ENCODE measurements at regions not wholly inside any gene's neighbourhood (a gene's known extent, or its start where the extent isn't known, plus 50 kb on each side); places are given as distances from the start of the nearest gene placed in this dataset.
"Not testable (repeated sequence)": the region's sequence is repeated elsewhere in the genome, so short reads cannot be mapped to it uniquely, and the experiment has no call there.

DNA sequence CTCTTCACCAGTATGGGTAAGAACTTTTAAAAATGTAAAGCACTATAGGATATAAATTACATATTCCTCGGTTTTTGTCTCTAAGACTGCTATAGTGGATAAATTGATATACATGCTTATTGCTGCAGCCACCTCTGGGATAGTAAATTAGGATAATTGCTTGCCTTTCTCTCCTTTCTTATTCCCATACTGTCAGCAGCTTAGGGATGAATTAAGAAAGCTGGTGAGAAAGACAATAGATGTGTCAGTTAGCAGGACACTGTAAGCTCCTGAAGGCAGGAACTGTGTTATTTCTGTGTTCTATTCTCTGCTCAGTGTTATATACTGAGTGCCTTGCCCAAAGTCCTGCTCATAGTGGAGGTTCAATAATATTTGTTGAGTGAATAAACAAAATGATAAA lies 828.6 kb upstream of the ACVR2A start:
- no peak for DNase-seq (ENCODE audit: low spot score)

DNA sequence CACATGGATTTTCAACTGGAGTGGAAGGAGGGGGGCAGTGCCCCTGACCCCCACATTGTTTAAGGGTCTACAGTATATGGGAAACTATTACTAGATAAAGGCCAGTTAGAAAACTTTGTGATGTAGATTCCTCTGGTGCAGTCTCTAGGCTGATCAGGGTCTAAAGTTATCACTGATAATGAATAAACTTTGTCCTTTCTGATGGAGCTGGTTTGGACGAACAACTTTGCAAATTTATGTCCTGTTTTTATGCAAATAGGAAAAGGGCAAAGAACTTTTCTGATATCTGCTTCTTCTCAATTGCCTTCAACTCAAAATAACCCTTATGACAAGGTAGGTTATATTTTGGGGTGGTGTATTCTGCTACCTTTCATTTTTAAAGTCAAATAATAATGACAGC lies 829.2 kb upstream of the ACVR2A start:
- DNase-seq (ENCODE audit: low spot score) = no peak

DNA sequence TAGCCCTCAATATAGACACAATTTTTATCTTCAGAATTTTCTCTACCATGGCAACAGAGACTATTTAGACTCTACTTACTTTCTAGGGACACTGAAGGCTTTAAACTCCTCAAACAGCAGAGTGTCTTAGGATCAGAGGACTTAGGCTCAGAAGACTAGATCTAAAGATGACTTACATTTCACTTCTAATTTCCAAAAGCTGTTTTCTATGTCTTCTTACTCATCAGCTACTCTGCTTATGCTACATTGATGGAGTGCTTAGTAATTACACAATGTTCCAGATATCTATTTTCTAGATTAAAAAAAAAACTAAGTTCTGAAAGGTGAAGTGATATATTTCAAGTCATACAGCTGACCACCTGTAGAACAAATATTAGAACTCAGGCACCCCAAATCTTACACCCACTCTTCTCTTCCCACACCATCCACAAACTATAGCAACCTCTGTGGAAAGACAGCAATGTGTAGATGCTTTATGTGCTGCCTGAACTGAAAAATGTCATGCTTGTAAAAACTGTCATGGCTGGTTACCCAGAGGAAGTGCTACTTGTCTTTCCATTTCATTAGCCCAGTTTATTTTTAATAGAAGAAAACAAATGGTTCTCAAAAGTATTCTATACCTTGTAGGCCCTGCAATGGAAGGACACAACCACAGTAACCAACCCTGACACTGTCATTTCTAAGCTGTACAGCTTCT lies 831.0 kb upstream of the ACVR2A start:
- no peak for DNase-seq (ENCODE audit: low spot score)

DNA sequence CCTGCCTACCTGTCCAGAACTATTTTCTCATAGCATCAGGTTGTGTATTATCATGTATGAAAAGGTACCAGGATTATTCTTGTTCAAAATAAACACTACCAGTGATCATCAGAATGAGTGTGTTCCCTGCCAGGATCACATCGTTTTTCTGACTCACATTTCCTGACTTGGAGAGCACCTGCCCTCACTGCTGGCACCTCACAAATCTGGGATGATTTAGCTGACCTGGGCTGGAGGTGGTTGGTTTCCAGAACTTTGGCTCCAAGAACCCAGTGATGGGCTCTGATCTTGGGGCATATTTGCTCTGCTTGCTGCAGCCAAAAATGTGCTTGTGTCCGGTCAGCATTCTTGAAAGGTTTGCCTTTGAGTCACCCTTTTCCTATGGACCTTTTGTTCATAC lies 836.3 kb upstream of the ACVR2A start:
- DNase-seq (ENCODE audit: low spot score) = no peak

DNA sequence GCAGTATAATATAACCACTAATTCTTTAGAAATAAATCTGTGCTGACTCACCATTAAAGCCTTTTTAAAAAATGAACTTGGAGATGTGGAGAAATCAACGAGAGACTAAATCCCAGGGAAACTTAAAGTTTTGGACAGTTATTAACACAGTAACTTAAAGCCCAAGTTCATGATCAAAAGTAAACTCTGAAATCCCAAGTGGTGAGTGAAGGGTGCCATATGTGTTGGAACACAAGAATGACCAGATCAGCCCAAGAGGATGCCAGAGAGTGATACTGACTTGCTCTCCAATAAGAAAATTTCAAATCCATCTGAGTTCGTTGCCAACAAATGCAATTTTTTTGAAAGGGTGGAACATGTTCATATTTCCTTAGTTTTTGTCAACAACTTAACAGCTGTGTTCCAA lies 838.1 kb upstream of the ACVR2A start:
- no peak for DNase-seq (ENCODE audit: low spot score)

DNA sequence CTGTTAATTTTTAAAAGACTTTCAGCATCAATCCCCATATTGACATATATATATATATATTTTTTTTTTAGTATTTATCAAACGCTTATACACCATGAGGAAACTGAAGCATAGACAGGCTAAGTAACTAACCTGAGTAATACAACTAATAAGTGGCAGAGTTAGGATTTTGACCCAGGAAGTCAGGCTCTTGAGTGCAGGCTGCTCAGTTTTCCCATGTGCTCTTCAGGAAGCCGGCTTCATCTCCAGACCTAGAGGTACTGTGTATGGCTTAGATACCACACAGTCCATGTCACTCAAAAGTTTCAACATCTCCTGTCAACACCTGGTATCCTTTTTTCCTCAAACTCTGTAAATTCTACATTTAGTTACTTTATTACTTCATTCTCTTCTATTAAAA lies 841.7 kb upstream of the ACVR2A start:
- no peak for DNase-seq (ENCODE audit: low spot score)

DNA sequence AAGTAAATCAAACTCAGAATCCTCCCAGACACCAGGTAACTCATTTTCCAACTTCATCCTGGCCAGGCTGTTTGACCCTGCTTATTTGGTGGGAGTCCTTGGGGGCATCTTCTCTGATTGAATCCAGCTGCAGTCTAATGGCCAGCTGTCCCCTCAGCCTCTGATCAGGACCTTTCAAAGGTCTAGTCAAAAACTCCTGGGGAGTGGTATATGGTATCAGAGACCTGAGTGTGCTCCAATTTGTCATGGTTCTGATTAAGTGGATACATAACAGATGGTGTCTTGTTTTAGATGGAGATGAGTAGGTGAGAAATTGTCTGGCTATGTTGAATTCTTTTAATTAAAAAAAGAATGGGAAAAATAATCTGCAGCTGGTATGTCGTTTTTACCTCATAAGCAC lies 842.6 kb upstream of the ACVR2A start:
- no peak for DNase-seq (ENCODE audit: low spot score)

DNA sequence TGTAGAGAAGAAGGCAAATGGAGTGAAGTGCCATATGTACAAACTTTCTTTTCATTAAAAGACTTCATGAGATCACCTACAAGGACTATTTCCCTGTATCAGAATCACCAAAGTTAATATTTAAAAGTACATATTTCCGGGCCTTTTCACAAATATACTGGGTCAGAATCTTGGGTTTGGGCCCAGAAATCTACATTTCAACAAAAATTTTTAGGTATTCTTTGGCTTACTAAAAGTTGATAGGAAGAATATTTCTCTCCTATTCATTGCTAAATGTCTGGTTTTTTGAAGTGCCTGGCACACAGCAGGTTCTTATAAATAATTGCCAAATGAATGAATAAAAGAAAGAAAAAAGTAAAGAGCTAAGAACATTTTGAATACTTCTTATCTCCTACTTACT lies 843.8 kb upstream of the ACVR2A start:
- no peak for DNase-seq (ENCODE audit: low spot score)

DNA sequence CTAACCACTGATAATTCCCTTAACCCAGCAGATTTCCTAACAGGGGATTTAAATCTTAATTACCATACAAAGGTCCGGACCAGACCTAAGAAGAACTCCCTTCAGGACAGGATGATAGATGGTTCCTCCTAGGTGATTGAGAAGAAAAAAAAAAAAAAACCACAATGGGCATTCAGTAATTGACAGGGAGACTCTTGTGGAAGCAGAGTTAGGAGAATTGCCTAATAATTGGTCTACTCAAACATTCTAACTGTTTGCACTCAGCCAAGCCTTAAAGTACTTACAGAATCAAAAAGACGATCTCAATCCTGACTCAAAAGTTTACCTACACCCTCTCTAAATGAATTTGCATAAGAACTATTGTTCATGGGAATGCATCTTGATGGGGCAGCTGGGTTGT lies 844.7 kb upstream of the ACVR2A start:
- not testable (repeated sequence) for DNase-seq (ENCODE audit: low spot score)

DNA sequence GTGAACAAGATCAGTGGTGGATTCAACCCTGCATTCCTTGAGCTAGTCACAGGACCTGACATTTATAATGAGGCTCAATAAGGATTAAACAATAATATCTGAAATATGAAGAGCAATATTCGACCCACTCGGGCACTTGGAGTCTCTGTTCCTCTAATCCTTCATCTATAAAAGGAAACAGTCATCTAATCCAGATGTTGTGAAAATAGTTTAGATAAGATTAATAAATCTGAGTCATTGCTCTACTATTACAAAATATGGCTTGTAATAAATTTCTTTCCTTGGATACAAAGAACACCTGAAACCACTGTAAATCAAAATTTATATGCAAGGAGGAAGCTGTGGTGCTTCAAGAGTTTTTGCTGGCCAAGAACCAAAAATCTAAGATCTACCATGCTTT lies 846.9 kb upstream of the ACVR2A start:
- no peak for DNase-seq (ENCODE audit: low spot score)

DNA sequence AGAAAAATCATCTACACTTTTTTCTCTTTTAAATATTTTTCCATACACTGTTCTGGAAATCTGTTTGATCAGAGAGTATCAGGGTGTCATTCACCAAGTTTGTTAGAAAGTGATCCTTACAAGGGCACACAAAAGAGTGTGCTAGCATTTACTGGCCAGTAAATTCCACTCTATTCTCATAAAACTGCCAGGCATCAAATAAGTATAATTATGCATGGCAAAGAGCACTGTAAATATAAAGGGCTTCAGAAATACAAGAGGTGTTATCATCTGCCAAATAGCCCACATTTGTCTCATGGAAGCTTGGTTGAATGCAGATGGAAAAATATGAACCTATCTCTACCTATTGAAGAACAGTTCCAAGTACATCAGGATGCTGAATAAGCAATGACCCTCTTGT lies 847.3 kb upstream of the ACVR2A start:
- DNase-seq (ENCODE audit: low spot score) = no peak

DNA sequence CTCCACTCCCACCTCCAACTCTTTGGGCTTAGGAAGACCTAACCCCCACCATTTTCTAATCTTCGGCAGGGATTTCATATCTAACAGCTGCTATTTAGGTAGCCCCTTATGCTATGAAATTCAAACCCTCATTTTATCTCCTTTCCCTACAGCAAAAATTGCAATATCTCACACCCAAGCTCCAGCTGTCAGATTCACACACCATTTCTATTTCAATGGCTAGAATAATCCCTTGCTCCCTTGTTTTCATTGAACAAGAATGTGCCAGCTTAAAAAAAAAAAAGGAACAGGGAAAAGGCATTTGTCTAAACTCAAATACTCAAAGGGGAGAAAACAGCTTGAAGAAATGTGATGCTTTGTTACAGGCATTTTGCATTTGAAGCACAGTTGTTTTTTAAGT lies 850.6 kb upstream of the ACVR2A start:
- DNase-seq (ENCODE audit: low spot score) = no peak

DNA sequence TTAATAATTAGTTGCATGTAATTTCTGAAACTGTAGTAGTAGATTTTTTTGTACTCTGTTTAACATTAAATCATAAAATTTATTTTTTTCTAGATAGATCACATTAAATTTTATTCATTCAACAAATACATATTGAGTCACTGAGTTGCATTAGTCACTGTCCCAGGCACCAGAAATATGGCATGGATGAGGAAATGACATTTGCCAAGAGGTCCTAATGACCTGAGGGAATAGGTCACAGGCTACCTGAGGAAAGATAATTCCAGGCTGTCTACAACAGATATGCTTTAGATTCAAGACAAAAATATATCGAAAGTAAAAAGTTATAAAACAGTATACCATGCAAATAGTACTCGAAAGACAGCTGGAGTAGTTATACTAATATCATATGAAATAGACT lies 852.4 kb upstream of the ACVR2A start:
- DNase-seq (ENCODE audit: low spot score) = no peak

DNA sequence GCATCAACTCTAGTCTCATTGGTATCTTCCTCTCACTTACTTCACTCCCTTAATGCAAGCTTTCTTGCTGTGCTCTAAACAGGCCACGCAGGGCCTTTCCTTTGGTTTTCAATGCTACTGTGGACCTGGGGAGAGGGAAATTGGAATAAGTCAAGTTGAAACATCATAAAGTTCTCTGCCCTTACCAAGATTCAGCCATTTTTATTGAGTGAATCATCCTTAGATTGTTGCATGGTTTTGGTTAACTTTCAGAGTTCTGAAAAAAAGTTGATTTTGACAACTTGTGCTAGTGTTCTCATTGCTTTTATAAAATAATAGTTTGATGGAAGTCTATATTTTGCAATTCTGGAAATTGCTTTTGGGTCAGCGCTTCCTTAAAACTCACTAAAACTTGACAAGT lies 852.8 kb upstream of the ACVR2A start:
- DNase-seq (ENCODE audit: low spot score) = no peak

DNA sequence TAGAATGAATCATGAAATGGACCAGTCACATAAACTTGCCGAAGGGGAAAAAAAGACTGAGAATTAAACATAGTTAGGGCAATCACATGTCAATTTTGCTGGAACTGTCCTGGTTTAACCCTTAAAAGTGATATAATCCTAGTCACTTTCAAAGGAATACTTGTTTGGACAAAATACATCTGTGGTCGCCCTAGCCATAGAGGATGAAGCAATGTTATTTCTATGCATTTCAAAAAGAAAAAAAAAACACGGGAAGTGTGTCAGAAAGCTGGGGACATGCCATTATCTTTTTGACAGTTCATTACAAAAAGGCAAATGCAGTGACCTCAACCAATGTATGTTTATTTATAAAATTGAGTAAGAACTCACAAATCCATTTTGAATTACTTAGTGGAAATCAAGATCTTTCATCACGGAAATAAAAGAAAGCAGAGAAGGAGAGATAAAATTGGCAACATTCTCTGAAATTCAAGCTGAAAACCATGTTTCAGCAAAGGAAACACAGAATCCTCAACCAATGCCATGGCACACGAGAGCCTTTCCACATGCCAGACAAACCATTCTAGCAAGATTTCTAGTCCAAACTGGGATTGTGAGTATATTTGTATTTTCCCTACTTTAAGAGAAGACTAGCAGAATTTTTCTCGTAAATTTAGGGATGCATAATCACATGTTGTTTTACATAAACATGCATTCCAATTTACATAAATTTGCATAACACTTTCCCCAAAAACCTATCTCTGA lies 854.3 kb upstream of the ACVR2A start:
- no peak for DNase-seq (ENCODE audit: low spot score)

DNA sequence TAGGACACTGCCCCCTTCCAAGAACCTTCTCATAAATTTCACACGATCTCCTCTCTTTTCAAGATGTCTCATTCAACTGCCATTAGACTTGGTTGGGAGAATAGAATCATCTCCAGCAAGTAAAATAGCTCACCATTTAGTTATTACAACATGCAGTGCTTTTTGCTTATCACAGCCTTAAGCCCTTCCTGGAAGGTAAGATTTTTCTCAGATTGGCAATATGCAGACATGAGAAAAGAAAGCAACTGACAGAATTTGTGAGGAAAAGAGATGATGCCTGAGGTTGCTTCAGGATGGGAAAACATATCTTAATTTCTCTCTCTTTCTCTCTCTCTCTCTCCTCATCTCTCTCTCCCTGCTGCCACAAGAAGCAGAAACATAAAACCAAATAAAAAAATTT lies 855.1 kb upstream of the ACVR2A start:
- no peak for DNase-seq (ENCODE audit: low spot score)

DNA sequence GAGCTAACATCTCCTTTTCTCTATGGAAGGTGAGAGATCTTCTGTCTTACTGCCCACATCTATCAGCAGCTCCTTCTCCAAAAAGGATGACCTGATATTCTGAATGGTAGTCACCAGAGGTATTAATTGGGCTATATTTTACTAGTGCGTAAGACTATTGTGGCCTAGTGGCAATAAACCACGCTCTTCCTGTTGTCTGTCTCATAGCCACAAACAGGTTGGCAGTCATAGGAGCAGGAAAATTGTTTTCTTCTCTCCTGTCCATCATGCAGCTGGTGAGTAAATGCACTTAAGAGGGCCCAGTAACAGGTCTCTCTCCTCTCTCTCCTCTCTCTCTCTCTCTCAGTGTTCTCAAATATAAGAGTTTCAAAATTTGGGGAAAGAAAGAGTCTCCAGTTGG lies 856.8 kb upstream of the ACVR2A start:
- DNase-seq (ENCODE audit: low spot score) = no peak

DNA sequence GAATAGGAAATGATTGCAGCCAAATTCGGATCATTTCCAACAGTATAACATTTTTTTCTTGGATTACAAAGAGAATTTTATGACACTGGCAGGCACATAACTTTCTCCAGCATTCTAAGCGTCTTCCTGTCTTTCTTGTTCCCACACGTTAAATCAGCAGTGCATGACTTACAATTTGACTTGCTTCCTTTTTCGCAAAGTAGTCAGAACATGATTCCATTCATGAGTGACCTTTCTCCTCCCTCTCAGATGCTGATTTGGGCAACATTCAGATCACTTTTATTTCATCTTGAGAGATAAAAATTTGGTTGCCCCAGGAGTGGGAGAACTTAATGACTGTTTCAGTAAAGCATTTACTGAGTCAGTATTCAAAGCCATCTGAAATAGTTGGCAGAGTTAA lies 858.7 kb upstream of the ACVR2A start:
- no peak for DNase-seq (ENCODE audit: low spot score)

DNA sequence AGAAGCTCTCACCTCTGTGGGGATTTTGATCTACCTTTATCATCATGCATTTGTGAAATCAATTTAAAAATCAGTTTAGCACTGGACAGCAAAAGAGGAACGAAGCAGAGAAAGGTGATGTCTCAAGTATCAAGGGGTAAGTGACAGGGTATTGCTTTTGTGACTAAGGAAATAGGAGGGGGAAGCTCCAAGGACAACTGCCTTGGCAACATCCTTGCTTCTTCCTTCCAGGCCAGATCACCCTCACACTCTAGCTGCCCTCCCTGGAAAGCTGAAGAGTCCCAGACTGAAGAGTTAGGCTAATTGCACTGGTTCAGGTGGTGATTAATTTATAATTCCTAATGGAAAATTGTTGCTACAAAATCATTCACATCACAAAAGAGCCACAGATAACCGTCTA lies 859.1 kb upstream of the ACVR2A start:
- DNase-seq (ENCODE audit: low spot score) = no peak

DNA sequence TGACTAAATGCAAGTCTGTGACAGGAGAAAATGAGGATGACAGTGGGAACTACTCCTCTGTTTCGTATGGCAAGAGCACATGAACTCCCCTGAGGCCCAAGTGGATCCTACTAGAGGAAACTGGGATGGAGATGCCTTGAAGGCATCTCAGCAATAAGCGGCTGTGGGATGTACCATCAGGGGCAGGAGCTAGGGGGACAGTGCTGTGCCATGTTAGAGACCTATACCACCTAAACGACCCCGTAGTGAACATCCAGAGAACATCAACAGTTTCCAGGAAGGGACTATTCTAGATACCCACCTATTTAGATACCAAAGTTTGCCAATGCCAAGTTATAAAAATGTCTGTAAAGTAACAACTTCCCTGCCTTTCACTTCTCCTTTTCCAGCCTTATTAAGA lies 860.8 kb upstream of the ACVR2A start:
- DNase-seq (ENCODE audit: low spot score) = no peak

DNA sequence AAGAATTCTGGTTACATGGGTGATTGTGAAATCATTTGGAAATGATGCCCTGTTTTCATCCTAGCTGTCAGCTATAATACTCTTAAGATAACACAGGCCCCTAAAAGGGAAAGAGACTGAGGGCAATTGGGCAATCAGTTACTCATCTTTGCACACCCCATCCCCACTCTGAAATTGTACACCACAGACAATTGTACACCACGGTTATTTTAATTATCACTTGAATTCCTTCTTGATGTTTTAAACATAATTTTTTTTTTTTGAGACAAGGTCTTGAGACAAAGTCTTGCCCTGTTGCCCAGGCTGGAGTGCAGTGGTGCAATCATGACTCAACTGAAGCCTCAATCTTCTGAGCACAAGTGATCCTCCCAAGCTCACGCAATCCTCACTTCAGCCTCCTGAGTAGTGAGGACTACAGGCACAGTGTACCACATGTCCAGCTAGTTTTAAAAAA lies 862.4 kb upstream of the ACVR2A start:
- DNase-seq (ENCODE audit: low spot score) = no peak

DNA sequence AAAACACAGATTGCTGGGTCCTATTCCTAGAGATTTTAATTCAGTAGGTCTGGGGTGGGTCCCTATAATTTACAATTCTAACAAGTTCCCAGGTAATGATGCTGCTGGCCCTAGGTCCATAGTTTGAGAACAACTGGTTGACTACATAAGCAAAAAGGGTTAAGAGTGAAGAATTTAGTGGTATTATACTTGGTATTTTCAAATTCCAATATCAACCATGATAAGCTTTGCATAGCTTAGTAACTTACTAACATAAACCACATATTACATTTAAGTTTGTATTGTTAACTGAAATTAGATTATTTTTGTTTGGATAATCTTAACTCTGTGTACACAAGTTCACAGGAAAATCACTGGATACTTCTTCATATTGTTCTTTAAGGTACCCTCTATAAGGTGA lies 862.9 kb upstream of the ACVR2A start:
- DNase-seq (ENCODE audit: low spot score) = no peak

DNA sequence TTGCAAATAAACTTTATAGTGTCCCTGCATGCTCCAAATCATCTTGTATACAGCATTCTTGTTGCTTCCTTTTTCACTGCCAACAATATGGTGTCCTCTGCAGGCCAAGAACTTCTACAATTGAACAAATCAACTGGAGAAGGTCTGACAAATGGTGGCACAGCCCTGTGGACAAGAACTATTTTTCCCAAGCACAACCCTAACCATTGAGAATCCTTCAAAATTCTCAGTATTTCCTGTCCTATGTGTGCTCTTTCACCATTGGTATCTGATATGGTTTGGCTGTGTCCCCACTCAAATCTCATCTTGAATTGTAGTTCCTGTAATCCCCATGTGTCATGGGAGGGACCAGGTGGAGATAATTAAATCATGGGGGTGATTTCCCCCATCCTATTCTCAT lies 865.1 kb upstream of the ACVR2A start:
- DNase-seq (ENCODE audit: low spot score) = no peak
